Trophoblast cell (in vitro differentiated cells and primary cell): ENCODE measurements at regions not wholly inside any gene's neighbourhood (a gene's known extent, or its start where the extent isn't known, plus 50 kb on each side); places are given as distances from the start of the nearest gene placed in this dataset.

Experiments
- DNase-seq, 2 donors: peaks; one replicate each; pipeline ENCODE4 v3.0.0-alpha.2; 2016
- H2AFZ ChIP-seq: 2 replicates; pipeline ENCODE4 v1.6.1; 2013; ENCODE audit warnings: low read length, moderate library complexity, mild to moderate bottlenecking; ENCODE audit not compliant: insufficient read depth, poor library complexity
- H2AK5ac ChIP-seq: 2 replicates; pipeline ENCODE4 v1.6.1; 2013; ENCODE audit warnings: mild to moderate bottlenecking, low read length
- H2BK120ac ChIP-seq: 2 replicates; pipeline ENCODE4 v1.6.1; 2013; ENCODE audit warnings: low read length, mild to moderate bottlenecking, moderate library complexity; ENCODE audit not compliant: insufficient read depth, poor library complexity
- H2BK12ac ChIP-seq: 2 replicates; pipeline ENCODE4 v1.6.1; 2013; ENCODE audit warnings: mild to moderate bottlenecking, low read length, moderate library complexity
- H2BK5ac ChIP-seq: 2 replicates; pipeline ENCODE4 v1.6.1; 2013; ENCODE audit warnings: low read length, low read depth, moderate library complexity, mild to moderate bottlenecking; ENCODE audit not compliant: poor library complexity
- H3K14ac ChIP-seq: 2 replicates; pipeline ENCODE4 v1.6.1; 2013; ENCODE audit warnings: mild to moderate bottlenecking, low read length
- H3K18ac ChIP-seq: 2 replicates; pipeline ENCODE4 v1.6.1; 2013; ENCODE audit warnings: mild to moderate bottlenecking, low read length
- H3K23ac ChIP-seq: 2 replicates; pipeline ENCODE4 v1.6.1; 2013; ENCODE audit warnings: low read length
- H3K27ac ChIP-seq: 2 replicates; pipeline ENCODE4 v1.5.1; 2013; ENCODE audit warnings: low read depth, mild to moderate bottlenecking, inconsistent platforms, low read length, moderate library complexity
- H3K27me3 ChIP-seq: 2 replicates; pipeline ENCODE4 v1.6.1; 2013; ENCODE audit warnings: inconsistent platforms, mild to moderate bottlenecking, low read length, moderate library complexity; ENCODE audit not compliant: insufficient read depth
- H3K36me3 ChIP-seq, 2 experiments: 1 replicate in 1 of 2; 2 replicates in 1 of 2; pipeline ENCODE4 v1.6.1; 2013; ENCODE audit warnings: low read length in 2 of 2, mild to moderate bottlenecking in 2 of 2, moderate library complexity in 1 of 2; ENCODE audit not compliant: insufficient read depth in 2 of 2, control insufficient read depth in 1 of 2
- H3K4ac ChIP-seq: 2 replicates; pipeline ENCODE4 v1.6.1; 2013; ENCODE audit warnings: low read depth, mild to moderate bottlenecking, low read length, moderate library complexity
- H3K4me1 ChIP-seq, 2 experiments: 1 replicate in 1 of 2; 2 replicates in 1 of 2; pipeline ENCODE4 v1.6.1; 2013; ENCODE audit warnings: low read length in 2 of 2, mild to moderate bottlenecking in 2 of 2, moderate library complexity in 1 of 2; ENCODE audit not compliant: insufficient read depth in 2 of 2, control insufficient read depth in 1 of 2
- H3K4me2 ChIP-seq: 2 replicates; pipeline ENCODE4 v1.6.1; 2013; ENCODE audit warnings: inconsistent platforms, mild to moderate bottlenecking, low read length, moderate library complexity
- H3K4me3 ChIP-seq: 2 replicates; pipeline ENCODE4 v1.5.1; 2013; ENCODE audit warnings: mild to moderate bottlenecking, low read depth, low read length, inconsistent platforms
- H3K79me1 ChIP-seq: one replicate; pipeline ENCODE4 v1.6.1; 2013; ENCODE audit warnings: low read length
- H3K79me2 ChIP-seq: 2 replicates; pipeline ENCODE4 v1.6.1; 2013; ENCODE audit warnings: low read length, mild to moderate bottlenecking; ENCODE audit not compliant: control insufficient read depth, insufficient read depth, poor library complexity
- H3K9ac ChIP-seq: 2 replicates; pipeline ENCODE4 v1.6.1; 2013; ENCODE audit warnings: mild to moderate bottlenecking, low read length
- H3K9me3 ChIP-seq: 2 replicates; pipeline ENCODE4 v1.6.1; 2013; ENCODE audit warnings: low read depth, mild to moderate bottlenecking, control low read depth, inconsistent platforms, low read length; ENCODE audit not compliant: insufficient read depth
- H4K12ac ChIP-seq: 2 replicates; pipeline ENCODE4 v1.6.1; 2013; ENCODE audit warnings: low read depth, mild to moderate bottlenecking, low read length, moderate library complexity
- H4K8ac ChIP-seq: 2 replicates; pipeline ENCODE4 v1.6.1; 2013; ENCODE audit warnings: low read depth, mild to moderate bottlenecking, low read length, moderate library complexity
- H4K91ac ChIP-seq: one replicate; pipeline ENCODE4 v1.6.1; 2013; ENCODE audit warnings: low read depth, mild to moderate bottlenecking, low read length, moderate library complexity
- WGBS: extraction: QIAGEN DNeasy Blood & Tissue Kit; methylation state at CpG from one replicate; pipeline ENCODE4 v1.1.7; 2013; ENCODE audit warnings: missing lambda C conversion rate; ENCODE audit not compliant: insufficient read length, insufficient coverage; ENCODE audit errors: extremely low coverage; 5-methylcytosine and 5-hydroxymethylcytosine counted together

DNA sequence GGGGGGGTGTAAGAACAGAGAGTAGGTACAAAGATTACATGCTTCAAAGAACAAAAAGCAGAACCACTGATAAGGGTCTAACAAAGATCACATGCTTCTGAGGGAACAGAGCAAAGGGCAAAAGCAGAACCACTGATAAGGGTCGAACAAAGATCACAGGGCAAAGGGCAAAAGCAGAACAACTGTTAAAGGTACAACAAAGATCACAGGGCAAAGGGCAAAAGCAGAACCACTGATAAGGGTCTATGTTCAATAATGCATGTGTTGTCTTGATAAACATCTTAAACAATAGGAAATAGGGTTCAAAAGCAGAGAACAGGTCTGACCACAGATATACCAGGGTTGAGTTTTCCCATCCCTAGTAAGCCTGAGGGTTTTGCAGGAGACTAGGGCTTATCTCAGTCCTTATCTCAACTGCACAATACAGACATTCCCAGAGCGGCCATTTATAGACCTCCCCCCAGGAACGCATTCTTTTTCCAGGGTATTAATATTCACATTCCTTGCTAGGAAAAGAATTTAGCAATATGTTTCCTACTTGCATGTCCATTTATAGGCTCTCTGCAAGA is 81.9 kb upstream of the PGR start:
- Histone ChIP-seq H3K4ac (no peak overlapping the region), H3K79me2 (no peaks in the 10 kb centered on the region), H3K4me3 (no peak overlapping the region), H4K91ac (no peak overlapping the region), H3K79me1 (no peaks in the 10 kb centered on the region), H3K4me2 (no peak overlapping the region), H3K9me3 (peaks cover 6% of the 10 kb centered on the region), H4K12ac (no peak overlapping the region), H3K4me1 (peaks cover 0 to under 1% of the 10 kb centered on the region in 2 experiments), H2BK120ac (no peak overlapping the region), H3K23ac (no peak overlapping the region), H3K36me3 (peaks cover 0 to 1% of the 10 kb centered on the region in 2 experiments), H2BK5ac (no peak overlapping the region), H2BK12ac (no peak overlapping the region), H2AFZ (no peak overlapping the region), H3K27me3 (no peaks in the 10 kb centered on the region), H2AK5ac (no peak overlapping the region), H3K27ac (no peak overlapping the region), H4K8ac (no peak overlapping the region), H3K9ac (no peak overlapping the region), H3K18ac (no peak overlapping the region), H3K14ac (no peak overlapping the region)
- DNase-seq, result no peak
- no CpG with 5 or more reads among the region's 3 CpGs for WGBS

DNA sequence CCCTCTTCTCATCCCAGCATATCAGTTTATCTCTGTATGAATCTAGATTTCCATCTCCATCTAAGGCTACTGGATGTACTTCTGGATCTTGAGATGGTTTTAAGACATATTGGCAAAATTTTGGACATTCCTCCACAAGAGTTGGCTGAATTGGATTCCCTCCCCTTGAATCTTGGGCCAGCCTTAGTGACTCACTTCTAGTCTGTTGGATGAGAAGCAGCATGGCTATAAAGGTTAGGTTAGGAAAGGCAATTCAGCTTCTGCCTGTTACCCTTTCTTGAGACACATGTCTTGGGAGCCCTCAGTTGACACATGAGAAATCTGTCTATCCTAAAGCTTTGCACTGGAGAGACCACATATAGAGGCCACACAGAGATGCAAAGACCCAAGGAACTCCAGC is 73.0 kb upstream of the PGR start:
- H3K4me3 ChIP-seq, result no peak overlapping the region
- no peak overlapping the region for H2BK5ac ChIP-seq
- no peaks in the 10 kb centered on the region for H3K9me3 ChIP-seq
- no peak overlapping the region for H3K23ac ChIP-seq
- H3K27ac ChIP-seq, result no peak overlapping the region
- H3K4ac ChIP-seq, result no peak overlapping the region
- H2AK5ac ChIP-seq, result no peak overlapping the region
- H4K8ac ChIP-seq, result no peak overlapping the region
- H3K9ac ChIP-seq, result no peak overlapping the region
- H2AFZ ChIP-seq, result no peak overlapping the region
- H3K4me1 ChIP-seq, result no peaks in the 10 kb centered on the region
- no peak for DNase-seq
- no peak overlapping the region for H4K91ac ChIP-seq
- no peaks in the 10 kb centered on the region for H3K27me3 ChIP-seq
- H3K79me2 ChIP-seq, result no peaks in the 10 kb centered on the region
- no peak overlapping the region for H2BK12ac ChIP-seq
- no peak overlapping the region for H3K14ac ChIP-seq
- no peak overlapping the region for H3K4me2 ChIP-seq
- H3K36me3 ChIP-seq, result no peaks in the 10 kb centered on the region
- H3K79me1 ChIP-seq, result no peaks in the 10 kb centered on the region
- no peak overlapping the region for H3K18ac ChIP-seq
- H4K12ac ChIP-seq, result no peak overlapping the region
- no peak overlapping the region for H2BK120ac ChIP-seq

DNA sequence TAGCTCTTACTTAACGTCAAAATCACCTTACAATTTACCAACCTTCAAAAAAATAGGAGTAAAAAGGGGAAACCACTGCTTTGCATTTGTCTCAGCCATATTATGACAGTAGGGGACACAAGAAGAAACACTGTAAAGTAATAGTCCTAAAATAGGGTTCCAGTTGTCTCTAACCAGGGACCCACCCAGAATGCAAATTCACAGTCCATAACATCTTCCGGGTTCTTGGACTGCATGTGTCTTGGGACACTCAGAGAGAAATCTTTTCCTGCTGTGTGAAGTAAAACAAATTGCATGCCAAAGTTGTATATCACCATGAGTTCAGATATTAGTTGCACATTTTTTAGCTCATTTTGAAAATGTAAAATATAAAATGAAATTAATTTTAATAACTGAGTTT is 69.8 kb upstream of the PGR start:
- no peak overlapping the region for H2BK5ac ChIP-seq
- H2BK12ac ChIP-seq, result no peak overlapping the region
- H3K18ac ChIP-seq, result no peak overlapping the region
- H3K27ac ChIP-seq, result no peak overlapping the region
- no peaks in the 10 kb centered on the region for H3K27me3 ChIP-seq
- no peaks in the 10 kb centered on the region for H3K4me1 ChIP-seq
- no peak overlapping the region for H4K12ac ChIP-seq
- H3K4me2 ChIP-seq, result no peak overlapping the region
- no peak for DNase-seq
- no peak overlapping the region for H3K9ac ChIP-seq
- no CpG with 5 or more reads among the region's 2 CpGs for WGBS
- H4K91ac ChIP-seq, result no peak overlapping the region
- no peak overlapping the region for H3K4ac ChIP-seq
- no peaks in the 10 kb centered on the region for H3K79me1 ChIP-seq
- H3K23ac ChIP-seq, result no peak overlapping the region
- H3K79me2 ChIP-seq, result no peaks in the 10 kb centered on the region
- H3K36me3 ChIP-seq, result no peaks in the 10 kb centered on the region
- no peak overlapping the region for H2AK5ac ChIP-seq
- H3K4me3 ChIP-seq, result no peak overlapping the region
- H4K8ac ChIP-seq, result no peak overlapping the region
- no peak overlapping the region for H3K14ac ChIP-seq
- H2BK120ac ChIP-seq, result no peak overlapping the region
- H2AFZ ChIP-seq, result no peak overlapping the region
- H3K9me3 ChIP-seq, result no peaks in the 10 kb centered on the region

DNA sequence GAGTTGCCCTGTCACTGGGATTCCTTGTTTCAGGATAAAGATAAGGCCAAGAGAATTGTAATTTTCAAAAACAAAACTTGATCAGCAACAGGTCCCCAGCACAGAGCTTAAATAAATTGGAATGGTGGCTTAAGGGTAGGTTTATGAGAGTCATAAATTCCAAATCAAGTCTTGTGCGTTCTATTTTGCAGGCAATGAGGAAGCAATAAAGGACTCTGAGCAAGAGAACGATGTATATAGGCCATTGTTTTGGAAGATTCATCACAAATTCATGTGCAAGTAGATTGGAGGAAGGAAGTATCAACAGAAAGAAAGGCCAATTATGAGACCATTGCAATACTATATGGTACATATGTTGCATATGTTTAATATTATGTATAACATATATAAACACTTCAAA is 65.7 kb upstream of the PGR start:
- no peak overlapping the region for H4K8ac ChIP-seq
- H3K4ac ChIP-seq, result no peak overlapping the region
- H4K91ac ChIP-seq, result no peak overlapping the region
- no peak overlapping the region for H3K18ac ChIP-seq
- H3K79me1 ChIP-seq, result no peaks in the 10 kb centered on the region
- H3K4me2 ChIP-seq, result no peak overlapping the region
- H3K79me2 ChIP-seq, result no peaks in the 10 kb centered on the region
- no peak overlapping the region for H2BK5ac ChIP-seq
- no peak overlapping the region for H2AK5ac ChIP-seq
- H3K36me3 ChIP-seq, result no peaks in the 10 kb centered on the region
- H3K23ac ChIP-seq, result no peak overlapping the region
- no peak overlapping the region for H4K12ac ChIP-seq
- H3K4me1 ChIP-seq, result no peaks in the 10 kb centered on the region
- no peak for DNase-seq
- H3K14ac ChIP-seq, result no peak overlapping the region
- H2BK12ac ChIP-seq, result no peak overlapping the region
- no peak overlapping the region for H2AFZ ChIP-seq
- H3K4me3 ChIP-seq, result no peak overlapping the region
- no peaks in the 10 kb centered on the region for H3K9me3 ChIP-seq
- no peak overlapping the region for H2BK120ac ChIP-seq
- H3K27me3 ChIP-seq, result no peaks in the 10 kb centered on the region
- no CpG with 5 or more reads among the region's 2 CpGs for WGBS
- H3K9ac ChIP-seq, result no peak overlapping the region
- no peak overlapping the region for H3K27ac ChIP-seq
